ENCODE measurements at regions not wholly inside any gene's neighbourhood (a gene's known extent, or its start where the extent isn't known, plus 50 kb on each side); places are given as distances from the start of the nearest gene placed in this dataset.

DNA sequence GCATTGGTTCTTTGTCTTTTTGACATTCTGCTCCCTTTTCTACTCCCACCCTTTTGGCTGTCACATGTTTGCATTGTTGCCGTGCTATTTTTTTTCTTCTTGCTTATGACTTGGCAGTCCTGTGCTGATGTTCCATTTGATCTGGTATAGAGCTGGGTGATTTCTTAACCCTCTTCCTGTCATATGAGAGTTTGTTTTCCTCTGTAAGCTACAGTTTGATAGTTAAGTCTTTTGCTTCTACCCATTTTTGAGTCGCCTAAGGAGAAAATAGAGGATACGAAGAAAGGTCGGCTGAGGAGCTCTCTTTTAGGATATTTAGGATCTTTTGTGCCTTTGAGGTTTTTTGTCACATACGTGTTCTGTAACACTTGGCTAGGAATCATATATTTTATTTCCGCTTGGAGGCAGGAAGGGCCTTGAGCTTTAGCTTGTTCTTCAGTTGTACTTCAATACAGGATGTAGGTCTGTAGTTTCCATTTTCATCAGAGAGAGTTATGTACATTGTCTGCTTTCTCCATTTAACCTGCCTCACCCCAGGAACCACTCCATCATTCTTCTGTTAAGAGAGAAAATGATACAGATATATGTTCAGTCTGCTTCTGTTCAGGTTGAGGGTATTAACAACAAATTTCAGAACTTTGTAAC is 150.7 kb downstream of the BACH1 start:
- Histone ChIP-seq H3K4me1 (no peaks in the 10 kb centered on the region), H3K4me3 (replicated peaks in 1 of 3) (no peak overlapping the region), H3K9me3 (no peaks in the 10 kb centered on the region), H3K27me3 (no peaks in the 10 kb centered on the region), H3K27ac (no peak overlapping the region), H3K36me3 (no peaks in the 10 kb centered on the region)
- no peak for DNase-seq
- intact Hi-C loops (cut with DNase I): no loop called here
- no peak for TF ChIP-seq POLR2A (IDR thresholded peaks at IDR 0.05)
- TF ChIP-seq, protein P1, sequence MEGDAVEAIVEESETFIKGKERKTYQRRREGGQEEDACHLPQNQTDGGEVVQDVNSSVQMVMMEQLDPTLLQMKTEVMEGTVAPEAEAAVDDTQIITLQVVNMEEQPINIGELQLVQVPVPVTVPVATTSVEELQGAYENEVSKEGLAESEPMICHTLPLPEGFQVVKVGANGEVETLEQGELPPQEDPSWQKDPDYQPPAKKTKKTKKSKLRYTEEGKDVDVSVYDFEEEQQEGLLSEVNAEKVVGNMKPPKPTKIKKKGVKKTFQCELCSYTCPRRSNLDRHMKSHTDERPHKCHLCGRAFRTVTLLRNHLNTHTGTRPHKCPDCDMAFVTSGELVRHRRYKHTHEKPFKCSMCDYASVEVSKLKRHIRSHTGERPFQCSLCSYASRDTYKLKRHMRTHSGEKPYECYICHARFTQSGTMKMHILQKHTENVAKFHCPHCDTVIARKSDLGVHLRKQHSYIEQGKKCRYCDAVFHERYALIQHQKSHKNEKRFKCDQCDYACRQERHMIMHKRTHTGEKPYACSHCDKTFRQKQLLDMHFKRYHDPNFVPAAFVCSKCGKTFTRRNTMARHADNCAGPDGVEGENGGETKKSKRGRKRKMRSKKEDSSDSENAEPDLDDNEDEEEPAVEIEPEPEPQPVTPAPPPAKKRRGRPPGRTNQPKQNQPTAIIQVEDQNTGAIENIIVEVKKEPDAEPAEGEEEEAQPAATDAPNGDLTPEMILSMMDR (IDR thresholded peaks at IDR 0.05): no peak
- WGBS, 2 donors: 83 to 84% methylated on average over 6 of the region's 6 CpGs

DNA sequence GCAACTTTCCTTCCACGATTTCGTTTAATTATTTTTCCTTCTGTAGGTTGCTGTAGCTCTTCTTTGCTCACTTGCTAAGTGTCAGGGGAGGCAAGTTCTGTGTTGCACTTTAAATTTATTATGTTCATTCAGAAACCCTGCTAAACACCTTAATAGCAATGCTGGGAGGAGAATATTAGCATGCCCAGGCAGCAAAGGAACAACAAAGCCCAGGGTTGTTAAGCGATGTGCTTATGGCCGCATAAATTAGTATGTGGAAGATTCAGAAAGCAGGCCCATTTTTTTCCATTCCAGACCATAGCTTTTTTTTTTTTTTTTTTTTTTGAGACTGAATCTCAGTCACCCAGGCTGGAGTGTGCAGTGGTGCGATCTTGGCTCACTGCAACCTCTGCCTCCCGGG is 151.3 kb downstream of the BACH1 start:
- no peaks in the 10 kb centered on the region for H3K9me3 ChIP-seq
- 91 to 92% methylated on average over 6 of the region's 6 CpGs for WGBS, 2 donors
- H3K36me3 ChIP-seq: no peaks in the 10 kb centered on the region
- DNase-seq: no peak
- intact Hi-C loops (cut with DNase I): no loop called here
- no peaks in the 10 kb centered on the region for H3K4me1 ChIP-seq
- H3K27me3 ChIP-seq: no peaks in the 10 kb centered on the region
- H3K4me3 ChIP-seq (replicated peaks in 1 of 3): no peak overlapping the region
- no peak overlapping the region for H3K27ac ChIP-seq
- no peak for TF ChIP-seq POLR2A (IDR thresholded peaks at IDR 0.05)
- TF ChIP-seq, protein P1 (IDR thresholded peaks at IDR 0.05): no peak

DNA sequence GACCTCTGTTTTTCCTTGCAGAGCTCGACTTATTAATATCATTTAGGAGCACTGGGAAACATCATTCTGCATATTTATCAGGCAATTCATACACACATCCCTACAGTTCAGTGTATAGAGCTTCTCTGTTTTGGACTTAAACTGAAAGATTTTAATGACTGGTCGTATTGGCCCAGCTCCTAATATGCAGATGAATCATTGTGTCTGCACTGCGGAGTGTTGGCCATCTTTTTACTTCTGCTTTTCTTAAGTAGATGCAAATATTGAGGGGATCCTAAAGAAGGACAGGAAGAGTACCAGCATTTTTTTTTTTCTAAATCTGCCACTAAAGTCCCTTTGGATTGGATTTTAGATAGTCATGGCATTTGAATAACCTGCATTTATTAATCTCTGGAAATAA is 154.8 kb downstream of the BACH1 start:
- intact Hi-C loops (cut with DNase I): no loop called here
- no peaks in the 10 kb centered on the region for H3K27me3 ChIP-seq

DNA sequence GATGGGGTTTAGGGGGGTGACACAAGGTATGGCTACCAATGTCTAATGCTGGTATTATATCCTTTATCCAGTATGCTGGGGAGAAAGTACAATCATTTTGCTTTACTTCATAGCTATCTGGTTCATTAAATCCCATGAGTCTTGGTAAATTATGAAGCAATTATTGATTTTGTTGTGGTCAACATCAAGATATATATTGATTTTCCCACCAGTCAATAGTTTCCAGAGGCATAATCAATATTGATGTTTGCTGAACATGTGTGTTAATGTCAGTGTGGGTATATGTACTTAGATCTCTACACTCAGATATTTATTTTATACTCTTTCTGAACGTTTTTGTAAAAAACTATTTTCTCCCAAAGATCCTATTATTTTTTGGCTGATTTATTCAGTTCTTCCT is 155.5 kb downstream of the BACH1 start:
- intact Hi-C loops (cut with DNase I): no loop called here
- Histone ChIP-seq H3K4me1 (no peaks in the 10 kb centered on the region), H3K4me3 (replicated peaks in 1 of 3) (no peak overlapping the region), H3K36me3 (no peaks in the 10 kb centered on the region), H3K27ac (no peak overlapping the region), H3K9me3 (no peaks in the 10 kb centered on the region), H3K27me3 (no peaks in the 10 kb centered on the region)
- 60 to 62% methylated on average over 1 of the region's 1 CpG for WGBS, 2 donors
- DNase-seq: no peak
- TF ChIP-seq, protein P1 (IDR thresholded peaks at IDR 0.05): no peak
- TF ChIP-seq POLR2A (IDR thresholded peaks at IDR 0.05): no peak

More for the DNA sequence above, 154.8 kb downstream of the BACH1 start:
- TF ChIP-seq, protein P1 (IDR thresholded peaks at IDR 0.05): no peak
- no peak for TF ChIP-seq POLR2A (IDR thresholded peaks at IDR 0.05)
- Histone ChIP-seq H3K36me3 (no peaks in the 10 kb centered on the region), H3K9me3 (no peaks in the 10 kb centered on the region), H3K27ac (no peak overlapping the region), H3K4me3 (replicated peaks in 1 of 3) (no peak overlapping the region), H3K4me1 (no peaks in the 10 kb centered on the region)
- no peak for DNase-seq
- WGBS, 2 donors: 79 to 81% methylated on average over 3 of the region's 3 CpGs

DNA sequence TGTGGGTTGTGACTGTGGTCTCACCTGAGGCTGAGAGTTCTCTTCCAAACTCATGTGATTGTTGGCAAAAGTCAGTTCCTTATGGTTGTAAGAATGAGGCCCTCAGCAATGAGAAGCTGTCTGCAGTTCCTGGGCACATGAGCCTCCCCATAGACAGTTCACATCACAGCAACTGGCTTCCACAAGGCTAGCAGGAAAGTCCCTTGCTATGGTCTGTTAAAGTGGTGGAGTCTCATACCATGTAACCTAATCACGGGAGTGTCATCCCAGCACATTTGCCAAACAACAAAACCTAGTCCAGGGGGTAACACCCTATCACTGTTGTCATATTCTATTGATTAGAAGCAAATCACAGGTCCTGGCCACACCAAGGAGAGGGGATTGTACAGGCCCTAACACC is 163.8 kb downstream of the BACH1 start:
- no peaks in the 10 kb centered on the region for H3K36me3 ChIP-seq
- no peaks in the 10 kb centered on the region for H3K27me3 ChIP-seq
- H3K4me3 ChIP-seq (replicated peaks in 1 of 3): no peak overlapping the region
- WGBS, 2 donors: 95 to 100% methylated on average over 1 of the region's 1 CpG
- intact Hi-C loops (cut with DNase I): no loop called here
- H3K9me3 ChIP-seq: no peaks in the 10 kb centered on the region
- TF ChIP-seq, protein P1 (IDR thresholded peaks at IDR 0.05): no peak
- TF ChIP-seq POLR2A (IDR thresholded peaks at IDR 0.05): no peak
- no peak for DNase-seq
- H3K27ac ChIP-seq: no peak overlapping the region
- H3K4me1 ChIP-seq: no peaks in the 10 kb centered on the region

All from thyroid gland (tissue), 4 donors.